GM18511 (cell line): ENCODE measurements at regions not wholly inside any gene's neighbourhood (a gene's known extent, or its start where the extent isn't known, plus 50 kb on each side); places are given as distances from the start of the nearest gene placed in this dataset.

Source experiments
- ATAC-seq: cut with Tn5 transposase; IDR thresholded peaks from one replicate; pipeline ENCODE4 v1.9.1; 2021; ENCODE audit warnings: mild to moderate bottlenecking, moderate library complexity; ENCODE audit not compliant: unreplicated experiment

DNA sequence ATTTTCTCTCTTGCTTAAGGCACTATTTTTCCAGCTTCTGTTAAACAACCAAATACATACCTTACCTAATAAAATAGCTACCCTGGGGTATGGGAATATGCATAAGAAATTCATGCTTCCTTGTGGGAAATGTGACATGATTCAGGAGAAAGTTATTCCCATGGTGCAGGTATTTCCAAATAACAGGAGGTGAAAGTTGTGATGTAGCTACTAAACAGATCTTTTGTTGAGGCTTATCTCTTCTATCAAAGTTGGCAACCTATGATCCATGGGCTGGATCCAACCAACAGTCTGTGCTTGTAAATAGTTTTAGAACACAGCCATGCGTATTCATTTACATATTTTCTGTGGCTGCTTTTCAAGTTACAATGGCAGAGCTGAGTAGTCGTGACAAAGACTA lies 177.8 kb upstream of the NBEA start:
- ATAC-seq: no peak

DNA sequence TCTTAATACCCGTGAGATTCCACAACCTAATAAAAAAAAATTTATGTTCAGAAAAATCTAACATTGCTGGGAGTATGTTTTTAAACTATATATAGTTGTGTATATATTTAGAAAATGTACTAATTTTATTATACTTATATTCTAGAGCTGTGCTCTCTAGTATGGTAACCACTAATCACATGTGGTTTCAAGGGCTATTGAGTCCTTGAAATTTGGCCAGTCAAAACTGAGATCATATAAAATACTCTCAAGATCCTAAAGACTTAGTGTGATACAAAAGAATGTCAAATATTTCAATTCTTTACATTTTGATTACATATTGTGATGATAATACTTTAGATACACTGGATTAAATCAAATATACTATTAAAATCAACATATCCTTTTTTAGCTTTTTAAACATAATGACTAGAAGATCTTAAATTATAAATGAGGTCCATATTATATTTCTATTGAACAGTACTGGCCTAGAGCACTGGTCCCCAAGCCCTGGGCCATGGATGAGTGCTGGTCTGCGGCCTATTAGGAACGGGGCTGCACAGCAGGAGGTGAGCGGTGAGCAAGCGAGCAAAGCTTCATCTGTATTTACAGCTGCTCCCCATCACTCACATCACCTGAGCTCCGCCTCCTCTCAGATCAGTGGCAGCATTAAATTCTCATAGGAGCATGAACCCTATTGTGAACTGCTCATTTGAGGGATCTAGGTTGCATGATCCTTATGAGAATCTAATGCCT lies 176.5 kb upstream of the NBEA start:
- no peak for ATAC-seq

DNA sequence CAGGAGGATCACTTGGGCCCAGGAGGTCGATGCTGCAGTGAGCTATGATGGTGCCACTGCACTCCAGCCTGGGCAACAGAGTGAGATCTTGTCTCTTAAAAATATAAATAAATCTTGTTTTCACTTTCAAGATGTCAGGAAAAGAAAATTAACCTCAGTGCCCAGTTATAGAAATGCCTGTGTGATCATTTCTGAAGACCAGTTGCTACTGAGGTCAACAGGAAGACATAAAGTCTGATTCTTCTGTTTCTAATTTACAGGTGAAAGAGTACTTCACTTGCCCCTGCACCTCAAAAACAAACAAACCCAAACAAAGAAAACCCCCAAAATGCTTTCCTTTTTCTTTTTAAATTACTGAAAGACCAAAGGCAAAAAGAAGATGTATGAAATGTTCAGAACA lies 174.3 kb upstream of the NBEA start:
- no peak for ATAC-seq

DNA sequence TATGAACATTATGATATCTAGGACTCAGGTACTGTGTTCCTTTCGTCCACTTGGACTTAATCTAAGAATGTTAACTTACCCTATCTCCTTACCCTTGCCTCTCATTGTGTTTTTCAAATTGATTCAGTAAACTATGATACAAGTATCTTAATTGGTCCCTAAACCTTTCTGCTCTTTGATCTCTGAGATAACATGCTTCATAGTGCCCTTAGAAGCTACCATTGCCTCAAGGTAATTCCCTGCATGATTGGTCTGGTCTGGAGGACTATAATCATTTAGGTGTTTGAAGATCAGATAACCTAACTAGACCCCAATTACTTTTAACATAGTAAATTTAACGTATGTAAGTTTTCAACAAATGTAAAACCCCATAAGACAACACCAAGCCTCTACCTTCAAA lies 169.9 kb upstream of the NBEA start:
- no peak for ATAC-seq

DNA sequence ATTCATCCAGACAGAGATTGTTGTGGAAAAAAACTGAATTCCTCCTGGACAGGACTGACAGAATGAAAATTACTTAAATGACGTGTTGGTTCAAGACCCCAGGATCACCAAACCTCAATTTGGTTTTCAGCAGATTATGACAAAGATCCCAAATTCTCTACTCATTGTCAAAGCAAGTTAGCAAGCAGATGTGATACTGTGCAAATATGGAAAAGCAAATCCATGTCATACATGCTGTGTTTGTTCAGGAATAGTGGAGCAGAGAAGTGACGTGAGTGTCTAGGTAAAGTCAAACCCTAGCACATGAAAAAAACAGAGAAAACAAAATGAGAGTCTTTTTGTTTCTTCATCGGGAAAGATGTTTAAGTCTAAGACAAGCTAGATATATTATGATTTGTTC lies 169.2 kb upstream of the NBEA start:
- ATAC-seq: no peak

DNA sequence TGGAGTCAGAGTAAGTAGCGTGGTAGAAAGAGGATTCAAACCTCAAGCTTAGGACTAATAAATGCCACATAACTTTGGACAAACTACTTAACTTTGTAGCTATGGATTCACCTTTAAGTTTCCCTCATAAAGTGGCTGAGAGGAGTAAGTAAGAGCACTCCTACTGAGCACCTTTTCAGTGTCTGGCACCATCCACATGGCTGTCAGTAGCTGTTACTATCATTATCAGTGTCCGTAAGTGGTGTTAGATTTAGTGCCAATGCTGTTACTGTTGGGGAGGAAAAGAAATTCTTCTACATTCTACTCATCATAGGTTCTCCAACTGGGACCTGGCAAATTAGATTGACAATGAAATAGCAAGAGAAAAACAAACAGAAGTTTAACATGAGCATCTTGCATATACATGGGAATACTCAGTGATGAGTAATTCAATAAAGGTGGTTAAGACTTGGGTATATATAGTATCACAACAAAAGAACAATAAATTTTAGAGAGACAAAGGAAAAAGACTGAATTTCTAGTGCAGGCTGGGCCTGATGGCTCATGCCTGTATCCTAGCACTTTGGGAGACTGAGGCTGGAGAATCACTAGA lies 165.6 kb upstream of the NBEA start:
- ATAC-seq: no peak

DNA sequence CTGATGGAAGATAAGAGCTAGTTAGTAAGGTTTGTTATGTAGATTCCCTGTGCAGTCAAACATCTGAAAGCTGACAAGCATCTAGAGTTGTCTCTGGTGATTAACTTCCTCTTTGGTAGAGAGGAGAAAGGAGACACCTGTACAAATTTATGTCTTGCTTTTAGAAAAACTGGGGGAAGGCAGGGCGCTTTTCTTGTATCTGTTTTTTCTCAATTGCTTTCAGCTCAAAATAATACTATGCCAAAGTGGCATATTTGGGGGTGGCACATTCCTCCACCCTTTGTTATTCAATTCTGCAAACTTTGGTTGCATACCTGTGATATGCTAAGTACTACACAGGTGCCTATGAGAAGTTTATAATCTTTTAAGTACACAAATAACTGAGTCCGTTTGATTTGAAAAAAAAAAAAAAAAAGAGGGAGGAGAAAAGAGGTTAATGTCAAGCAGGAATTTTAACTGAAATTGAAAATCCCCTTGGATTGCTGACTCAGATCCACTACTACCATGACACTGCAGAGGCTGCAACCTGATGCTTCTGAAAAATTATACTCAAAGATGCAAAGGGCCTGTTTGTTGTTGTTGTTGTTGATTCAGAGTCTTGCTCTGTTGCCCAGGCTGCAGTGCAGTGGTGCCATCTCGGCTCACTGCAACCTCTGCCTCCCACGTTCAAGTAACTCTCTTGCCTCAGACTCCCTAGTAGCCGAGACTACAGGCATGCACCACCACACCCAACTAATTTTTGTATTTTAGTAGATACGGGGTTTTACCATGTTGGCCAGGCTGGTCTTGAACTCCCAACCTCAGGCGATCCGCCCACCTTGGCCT lies 164.8 kb upstream of the NBEA start:
- no peak for ATAC-seq

DNA sequence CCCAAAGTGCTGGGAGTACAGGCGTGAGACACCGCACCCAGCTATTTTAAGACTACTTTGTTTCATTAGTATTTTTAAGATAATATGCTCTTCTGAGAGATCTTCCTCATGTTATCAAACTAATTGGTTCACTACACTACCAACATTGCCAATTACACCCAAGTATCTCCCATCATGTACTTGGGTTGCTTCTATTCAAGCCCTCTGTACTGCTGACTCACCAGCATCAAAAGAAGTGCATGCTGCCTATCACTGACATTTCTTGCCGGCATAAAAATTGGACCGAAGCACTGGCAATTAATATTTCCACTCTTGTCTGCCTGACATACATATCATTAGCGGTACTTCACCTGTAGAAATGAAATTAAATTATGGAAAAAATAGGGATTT lies 164.2 kb upstream of the NBEA start:
- ATAC-seq: no peak

DNA sequence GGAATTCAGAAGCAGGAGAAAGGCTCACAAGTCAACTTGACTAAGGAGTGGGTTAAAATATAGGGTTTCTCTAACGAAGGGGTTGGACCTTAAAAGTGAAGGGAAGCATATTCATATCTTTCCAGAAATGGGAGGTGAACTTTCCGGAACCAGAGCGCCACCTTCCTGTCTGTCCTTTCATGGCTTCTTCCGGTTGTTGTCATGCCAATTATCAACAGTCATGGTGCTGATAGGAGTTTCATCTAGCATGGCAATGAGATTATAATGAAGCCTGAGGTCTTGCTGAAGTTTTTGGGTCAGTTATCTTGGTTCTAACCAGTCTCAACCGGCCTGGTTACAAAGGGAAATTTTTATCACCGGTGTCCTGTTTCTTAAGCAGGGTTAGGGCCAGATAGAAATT lies 162.9 kb upstream of the NBEA start:
- no peak for ATAC-seq

DNA sequence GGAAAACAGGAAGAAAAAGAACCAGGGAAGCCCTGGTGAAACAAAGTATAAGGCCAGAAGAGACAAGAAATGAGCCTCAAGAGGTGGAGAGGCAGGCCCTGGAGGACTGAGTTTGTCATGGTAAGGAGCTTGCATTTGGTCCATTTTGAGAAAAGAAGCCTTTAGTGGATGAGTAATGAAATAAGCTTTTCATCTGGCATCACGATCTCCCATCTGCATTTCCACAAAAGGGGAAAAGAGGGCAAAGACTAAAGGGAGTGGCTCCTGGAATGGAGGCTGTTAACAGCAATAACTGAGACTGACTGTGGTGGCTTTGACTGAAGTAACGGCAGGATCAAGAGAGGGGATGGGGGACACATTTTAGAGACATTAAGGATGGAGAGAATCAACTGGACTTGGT lies 148.8 kb upstream of the NBEA start:
- ATAC-seq: no peak

DNA sequence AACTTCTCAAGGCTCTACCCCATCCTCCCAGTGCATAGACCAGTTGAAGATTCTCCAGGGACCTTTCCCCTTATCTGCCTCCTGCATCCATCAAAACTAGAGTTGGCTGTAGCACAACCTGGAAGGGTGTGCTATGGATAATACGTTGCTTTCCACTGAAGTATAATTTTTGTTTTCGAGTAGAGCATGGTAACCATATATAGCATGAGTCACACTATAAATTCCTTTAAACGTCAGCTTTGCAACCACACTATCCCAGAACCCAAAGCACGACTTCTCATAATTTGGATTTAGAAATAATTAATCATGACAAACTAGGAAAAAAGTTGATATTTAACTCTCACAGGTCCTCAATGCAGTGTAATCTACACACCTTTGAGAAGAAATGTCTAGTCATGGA lies 138.3 kb upstream of the NBEA start:
- no peak for ATAC-seq

DNA sequence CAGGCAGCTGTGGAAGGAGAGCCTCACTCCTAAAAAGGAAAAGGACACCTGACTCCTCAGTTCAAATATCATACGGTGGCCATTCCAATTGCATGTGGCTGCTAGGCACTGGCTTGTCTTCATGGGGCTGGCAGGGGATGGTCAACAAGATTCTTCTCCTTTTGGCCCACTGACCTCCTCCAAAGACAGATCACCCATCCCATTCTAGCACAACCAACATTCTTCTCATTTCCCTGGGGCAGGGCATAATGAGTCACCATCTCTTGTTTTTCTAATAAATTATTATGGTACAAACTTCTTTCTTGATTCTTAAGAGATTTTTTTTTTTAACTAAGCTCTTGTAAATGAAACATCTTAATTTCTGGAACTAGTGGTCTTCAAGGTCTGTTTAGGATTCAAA lies 136.7 kb upstream of the NBEA start:
- ATAC-seq: no peak

DNA sequence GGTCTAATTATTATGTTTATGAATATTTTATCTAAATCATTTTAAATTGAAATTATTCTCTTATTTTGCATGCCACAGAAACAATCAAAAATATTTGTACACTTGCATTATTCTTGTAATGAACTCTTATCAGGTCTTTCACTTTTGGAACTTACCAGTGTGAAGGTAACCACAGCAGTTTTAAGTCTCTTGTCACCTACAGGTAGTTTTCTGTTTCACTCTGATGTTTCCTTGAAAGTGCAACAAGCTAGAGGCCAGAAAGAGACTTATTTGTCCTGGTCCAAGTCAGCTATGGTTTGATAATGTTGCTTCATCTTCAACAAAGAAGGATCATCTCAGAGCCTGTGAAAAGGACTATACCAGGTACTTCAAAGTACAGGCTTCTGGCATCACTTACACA lies 133.4 kb upstream of the NBEA start:
- no peak for ATAC-seq

DNA sequence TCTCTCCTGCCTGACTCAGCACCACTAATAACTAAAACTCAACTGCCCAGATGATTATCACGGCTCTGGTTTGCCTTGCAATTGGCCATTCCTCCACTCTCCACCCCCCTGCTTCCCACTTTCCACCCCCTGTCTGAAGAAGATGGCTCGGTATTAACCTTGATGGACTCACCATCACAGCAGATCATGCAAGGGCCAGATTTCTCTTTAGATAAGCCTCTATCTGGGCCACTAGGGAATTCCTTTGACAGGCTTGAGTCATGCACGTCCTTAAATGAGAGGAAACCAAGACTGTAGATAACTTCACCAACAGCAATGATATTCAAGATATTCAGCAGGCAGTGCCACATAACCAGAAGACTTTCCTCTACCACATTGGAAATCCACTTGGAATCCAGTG lies 131.1 kb upstream of the NBEA start:
- no peak for ATAC-seq

DNA sequence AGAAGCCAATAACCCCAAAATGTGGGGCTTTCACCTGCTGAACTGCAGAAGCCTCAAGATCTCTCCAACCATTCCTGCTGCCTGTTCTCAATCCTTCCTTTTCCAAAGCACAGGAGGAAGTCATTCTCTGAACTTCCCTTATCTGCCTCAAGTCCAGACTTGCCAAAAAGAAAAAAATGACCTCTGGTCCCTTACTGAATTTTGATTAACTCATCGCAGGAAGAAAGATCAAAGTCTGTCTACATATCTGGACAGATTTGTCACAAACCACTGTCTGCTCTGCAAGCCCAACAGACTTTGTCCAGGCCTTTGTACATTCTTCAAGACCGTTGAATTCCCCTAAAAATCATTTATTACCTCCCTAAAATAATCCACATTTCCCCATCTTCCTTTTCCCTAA lies 126.5 kb upstream of the NBEA start:
- ATAC-seq: no peak

DNA sequence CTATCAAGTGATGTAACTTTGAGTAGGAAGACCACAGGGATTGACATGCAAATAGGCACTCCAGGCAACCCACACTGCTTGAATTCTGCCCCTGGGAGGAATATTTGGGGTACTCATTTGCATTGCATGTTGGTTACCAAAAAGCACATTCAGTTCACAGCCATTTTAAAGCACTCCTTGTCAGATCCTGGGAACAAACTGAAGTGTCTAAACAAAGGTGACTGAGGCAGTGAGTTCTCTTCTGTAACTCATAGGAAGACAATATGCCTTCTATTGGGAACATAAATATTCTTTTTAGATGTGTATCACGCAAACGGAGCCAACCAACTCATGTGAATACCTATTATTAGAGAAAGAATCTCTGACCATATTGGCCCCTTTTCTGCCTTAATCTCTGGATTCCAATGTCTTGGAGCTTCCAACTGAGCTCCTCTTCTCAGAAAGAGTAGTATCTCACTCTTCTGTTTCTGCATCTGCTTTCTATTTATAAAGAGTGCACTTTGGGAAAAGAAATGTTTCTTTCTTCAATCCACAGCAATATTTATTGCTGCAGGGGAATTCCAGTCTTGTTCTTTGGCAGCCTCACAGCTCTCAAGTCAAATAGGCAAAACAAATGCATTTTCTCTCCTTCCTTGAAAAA lies 125.7 kb upstream of the NBEA start:
- no peak for ATAC-seq

DNA sequence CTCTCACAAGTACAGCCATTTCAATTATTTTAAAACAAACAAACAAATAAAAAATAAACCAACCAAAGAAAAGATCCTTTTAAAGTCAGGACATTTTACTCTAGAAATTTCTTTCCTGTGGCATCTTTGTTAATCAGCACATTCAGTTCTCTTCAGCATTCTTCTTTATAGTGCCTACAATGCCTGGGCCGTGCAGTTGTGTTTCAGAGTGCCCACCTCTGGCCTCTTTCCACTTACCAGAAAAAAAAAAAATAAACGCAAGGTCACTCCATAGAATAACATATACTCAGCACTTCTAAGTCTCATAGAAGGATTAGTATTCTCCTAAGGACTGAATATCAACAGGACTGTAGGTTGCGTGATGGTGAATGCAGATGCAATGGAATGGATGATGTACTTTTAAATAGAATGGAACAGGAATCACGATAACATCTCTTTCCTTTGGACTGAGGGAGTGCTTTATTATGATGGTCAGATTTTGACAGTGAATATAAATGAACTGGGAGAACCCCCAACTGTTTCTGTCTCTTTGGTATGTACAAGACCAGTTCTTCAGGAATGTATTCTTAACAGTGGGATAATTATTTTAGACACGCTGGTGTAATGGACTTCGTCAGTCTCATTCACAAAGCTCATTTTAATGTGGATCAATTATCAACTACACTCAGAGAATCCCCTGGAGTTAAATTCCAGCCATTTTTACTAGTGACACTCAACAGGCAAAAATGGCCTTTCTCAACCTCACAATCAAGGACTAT lies 125.0 kb upstream of the NBEA start:
- no peak for ATAC-seq

DNA sequence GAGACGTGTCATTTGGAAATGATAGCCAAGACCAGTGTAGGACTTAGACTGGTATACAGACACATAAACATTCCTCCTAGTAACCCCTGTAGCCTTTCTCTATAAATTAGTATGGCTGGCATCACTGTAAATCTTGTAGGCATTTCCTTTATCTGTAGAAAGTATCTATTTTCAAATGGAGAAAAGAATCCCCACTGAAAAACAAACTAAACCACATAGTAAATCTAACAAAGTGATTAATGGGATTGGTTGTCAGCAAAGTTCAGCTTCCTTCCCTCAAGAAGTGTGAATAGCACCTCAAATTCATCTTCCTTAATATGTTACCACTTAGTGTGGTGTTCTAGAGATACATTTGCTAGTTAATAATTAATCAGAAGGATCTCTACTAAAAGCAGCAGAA lies 119.4 kb upstream of the NBEA start:
- no peak for ATAC-seq

DNA sequence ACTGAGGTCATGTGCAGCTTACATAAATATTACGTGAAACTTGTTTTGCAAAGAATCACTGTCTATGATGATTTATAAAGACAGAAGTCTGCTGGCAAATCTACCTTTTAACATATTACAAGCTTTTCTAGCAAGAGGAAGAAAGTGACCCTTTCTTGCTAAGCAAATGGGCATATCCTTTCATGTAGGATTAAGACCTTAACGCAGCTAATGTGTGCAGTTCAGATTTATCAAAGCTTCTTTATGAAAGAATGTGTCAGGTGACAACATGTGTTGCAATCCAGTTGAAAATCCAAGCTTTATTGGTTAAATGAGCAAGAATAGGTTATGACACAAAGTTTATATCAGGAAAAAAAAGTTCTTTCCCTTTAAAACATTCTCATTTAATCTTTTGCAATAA lies 115.6 kb upstream of the NBEA start:
- ATAC-seq: no peak

DNA sequence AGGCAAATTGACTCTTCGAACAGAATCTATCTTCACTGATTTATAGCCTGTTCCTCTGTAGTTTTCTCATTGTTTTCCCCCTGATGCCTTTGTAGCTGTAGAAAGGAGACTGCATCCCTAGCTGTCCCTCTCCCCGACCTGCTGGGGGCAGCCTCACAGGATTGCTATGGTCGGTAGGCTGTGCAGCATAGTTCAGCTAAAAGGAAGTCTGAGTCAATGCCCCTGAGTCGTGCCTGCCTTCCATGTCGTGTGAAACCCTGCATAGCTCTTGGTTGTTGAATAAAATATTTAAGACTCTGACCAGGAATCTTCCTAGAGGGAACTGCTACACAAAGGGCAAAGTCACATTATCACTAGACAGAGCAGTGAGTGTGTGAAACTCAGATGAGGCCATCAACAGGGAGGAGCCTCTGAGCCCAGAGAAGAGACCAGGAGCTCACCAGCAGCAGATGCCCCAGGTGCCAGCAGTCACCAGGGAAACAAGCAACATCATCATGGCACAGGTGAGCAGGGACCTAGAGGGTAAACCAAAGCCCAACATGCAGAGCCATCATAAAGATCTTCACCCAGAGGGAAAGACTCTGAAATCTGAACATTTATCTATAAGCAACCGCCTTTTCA lies 108.4 kb upstream of the NBEA start:
- ATAC-seq: no peak

DNA sequence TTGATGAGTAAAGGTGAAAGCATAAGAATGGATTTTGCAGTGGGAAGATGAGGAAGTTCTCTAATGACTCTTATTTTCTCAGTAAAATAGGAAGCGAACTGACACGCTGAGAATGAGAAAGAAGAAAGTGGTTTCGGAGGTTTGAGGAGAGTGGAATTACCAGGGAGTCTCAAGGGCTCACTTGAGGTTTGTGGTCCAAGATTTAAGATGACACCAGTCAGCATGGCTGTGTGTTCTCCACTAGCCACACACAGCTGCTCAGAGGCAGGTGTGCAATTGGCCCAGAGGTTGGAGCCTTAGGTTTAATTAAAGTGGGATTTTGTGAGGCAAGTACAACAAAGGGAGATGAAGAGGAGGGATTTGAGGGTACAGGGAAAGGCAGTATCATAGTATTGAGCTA lies 99.6 kb upstream of the NBEA start:
- peak; percentile 61 for ATAC-seq
